ENCODE measurements at regions not wholly inside any gene's neighbourhood (a gene's known extent, or its start where the extent isn't known, plus 50 kb on each side); places are given as distances from the start of the nearest gene placed in this dataset.
"Not testable (repeated sequence)": the region's sequence is repeated elsewhere in the genome, so short reads cannot be mapped to it uniquely, and the experiment has no call there.

GRCh38 chr15:62272290-62272689 lies 107.2 kb upstream of the C2CD4B start:
- H3K27ac ChIP-seq = no peak overlapping the region
- TF ChIP-seq ZFX (IDR thresholded peaks at IDR 0.05) (no peak), CTCF (conservative IDR thresholded peaks at IDR 0.05) (no peak)

- no peak overlapping the region for H3K27ac ChIP-seq
Measured at GRCh38 chr15:62275831-62276230, 110.7 kb upstream of the C2CD4B start.

GRCh38 chr15:62277816-62278394 lies 112.8 kb upstream of the C2CD4B start:
- TF ChIP-seq CTCF (conservative IDR thresholded peaks at IDR 0.05) (peak; percentile 8; the same call in 1 of the 2 replicates), ZFX (IDR thresholded peaks at IDR 0.05) (no peak)
- H3K27ac ChIP-seq = no peak overlapping the region

More at GRCh38 chr15:62275831-62276230, 110.7 kb upstream of the C2CD4B start:
- TF ChIP-seq ZFX (IDR thresholded peaks at IDR 0.05) = no peak
- TF ChIP-seq CTCF (conservative IDR thresholded peaks at IDR 0.05) = no peak

- no peak for TF ChIP-seq ZFX (IDR thresholded peaks at IDR 0.05)
- H3K27ac ChIP-seq = no peak overlapping the region
Measured at GRCh38 chr15:62278534-62278933, 113.4 kb upstream of the C2CD4B start.

- H3K27ac ChIP-seq = no peak overlapping the region
- TF ChIP-seq ZFX (IDR thresholded peaks at IDR 0.05) = no peak
Measured at GRCh38 chr15:62279041-62279440, 114.0 kb upstream of the C2CD4B start.

- no peak overlapping the region for H3K27ac ChIP-seq
- TF ChIP-seq ZFX (IDR thresholded peaks at IDR 0.05) = no peak
- TF ChIP-seq CTCF (conservative IDR thresholded peaks at IDR 0.05) = no peak
Measured at GRCh38 chr15:62280625-62281024, 115.5 kb upstream of the C2CD4B start.

- not testable (repeated sequence) for H3K27ac ChIP-seq
Measured at GRCh38 chr15:62281801-62282200, 116.7 kb upstream of the C2CD4B start.

- TF ChIP-seq ZFX (IDR thresholded peaks at IDR 0.05) (no peak), CTCF (conservative IDR thresholded peaks at IDR 0.05) (no peak)
- H3K27ac ChIP-seq = no peak overlapping the region
Measured at GRCh38 chr15:62287066-62287857, 122.2 kb upstream of the C2CD4B start.
